H1 (cell line): ENCODE measurements at regions not wholly inside any gene's neighbourhood (a gene's known extent, or its start where the extent isn't known, plus 50 kb on each side); places are given as distances from the start of the nearest gene placed in this dataset.

Experiments used
- BACH1 ChIP-seq: IDR thresholded peaks from 2 replicates; pipeline ENCODE4 v1.6.1; 2012; ENCODE audit warnings: low read length, improper control_type of control experiment
- EGR1 ChIP-seq: IDR thresholded peaks from 2 replicates; pipeline ENCODE4 v1.6.1; 2011; ENCODE audit warnings: low read depth, low read length, borderline replicate concordance
- RNF2 ChIP-seq: fragments of 200-900, 300-1000 bp; sonication (generic); IDR thresholded peaks from 2 replicates; pipeline ENCODE4 v1.7.1; 2016; ENCODE audit warnings: borderline replicate concordance, low read depth, mild to moderate bottlenecking, antibody characterized with exemption, low read length; ENCODE audit not compliant: poor library complexity, severe bottlenecking; ENCODE audit errors: missing control alignments
- SAP30 ChIP-seq: fragments of 300-600 bp; sonication (generic); IDR thresholded peaks from 2 replicates; pipeline ENCODE4 v1.7.1; 2012; ENCODE audit warnings: low read length, moderate library complexity, mild to moderate bottlenecking, inconsistent platforms; ENCODE audit not compliant: insufficient read depth, insufficient replicate concordance
- SIRT6 ChIP-seq: IDR thresholded peaks from one replicate; pipeline ENCODE4 v1.7.1; 2012; ENCODE audit warnings: low read length, inconsistent platforms
- TEAD4 ChIP-seq: IDR thresholded peaks from 2 replicates; pipeline ENCODE4 v1.6.1; 2012; ENCODE audit warnings: low read depth, low read length, inconsistent platforms, mixed read lengths
- YY1 ChIP-seq: IDR thresholded peaks from 2 replicates; pipeline ENCODE4 v1.6.1; 2011; ENCODE audit warnings: low read depth, mild to moderate bottlenecking, low read length

- TF ChIP-seq SAP30 (no peak), YY1 (no peak), SIRT6 (no peak), BACH1 (no peak), TEAD4 (no peak), EGR1 (no peak), RNF2 (no peak)
Measured at GRCh38 chr13:83325125-83325853, 557.0 kb downstream of the SLITRK1 start (continued).
